ENCODE measurements at regions not wholly inside any gene's neighbourhood (a gene's known extent, or its start where the extent isn't known, plus 50 kb on each side); places are given as distances from the start of the nearest gene placed in this dataset.

DNA sequence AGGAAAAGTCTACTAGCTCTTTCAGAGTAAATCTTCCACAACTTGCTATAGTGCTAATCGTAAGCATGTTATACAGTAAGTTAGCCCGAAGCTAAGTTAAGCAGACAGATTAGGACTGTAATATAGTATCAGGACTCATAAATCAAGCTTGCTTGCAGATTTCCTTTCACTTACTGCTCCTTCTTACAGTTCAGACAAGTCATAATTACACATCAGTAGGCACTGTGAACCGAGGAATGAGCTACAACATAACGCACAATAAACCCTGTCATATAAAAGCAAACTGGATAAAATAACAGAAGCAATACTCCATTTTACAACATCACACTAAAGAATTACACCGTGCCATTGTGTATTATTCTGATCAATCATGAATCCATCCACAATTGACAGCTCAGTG, 832.6 kb upstream of the ZEB2 start:
- TF ChIP-seq CTCF (IDR thresholded peaks at IDR 0.05), result no peak
- TF ChIP-seq EP300 (IDR thresholded peaks at IDR 0.05), result no peak
- TF ChIP-seq POLR2AphosphoS5 (IDR thresholded peaks at IDR 0.05), result no peak
